Dendritic cell treated with granulocyte-macrophage colony-stimulating factor and Interleukin-4, amounts not matched to agents 40 ng/mL and 50 ng/mL, for 4 days (primary cell): ENCODE measurements at regions not wholly inside any gene's neighbourhood (a gene's known extent, or its start where the extent isn't known, plus 50 kb on each side); places are given as distances from the start of the nearest gene placed in this dataset.

Experiments used
- H3K27ac Mint-ChIP-seq: one replicate; pipeline ENCODE4 v1.8.0; 2022; ENCODE audit warnings: mild to moderate bottlenecking, mixed read lengths
- H3K27me3 Mint-ChIP-seq: one replicate; pipeline ENCODE4 v1.8.0; 2022; ENCODE audit warnings: mild to moderate bottlenecking, mixed read lengths
- H3K36me3 Mint-ChIP-seq: one replicate; pipeline ENCODE4 v1.8.0; 2022; ENCODE audit warnings: low read depth, mixed read lengths
- H3K4me1 Mint-ChIP-seq: one replicate; pipeline ENCODE4 v1.8.0; 2022; ENCODE audit warnings: low read depth, mixed read lengths
- H3K4me3 Mint-ChIP-seq: one replicate; pipeline ENCODE4 v1.8.0; 2022; ENCODE audit warnings: mild to moderate bottlenecking, moderate library complexity, mixed read lengths
- H3K9me3 Mint-ChIP-seq: one replicate; pipeline ENCODE4 v1.8.0; 2022; ENCODE audit warnings: mixed read lengths
- intact Hi-C: fragments of 100-400 bp; cut with micrococcal nuclease; formaldehyde crosslinking; loops from one replicate; pipeline ENCODE4 v1.15.0; 2022

GRCh38 chr2:240291337-240292034, 144.0 kb upstream of the GPC1 start:
- Mint-ChIP-seq H3K27me3 (no peaks in the 10 kb centered on the region), H3K4me3 (no peak overlapping the region), H3K36me3 (no peaks in the 10 kb centered on the region), H3K9me3 (no peaks in the 10 kb centered on the region), H3K27ac (no peak overlapping the region), H3K4me1 (no peaks in the 10 kb centered on the region)
- intact Hi-C loops: no loop called here

- Mint-ChIP-seq H3K9me3 (no peaks in the 10 kb centered on the region), H3K36me3 (no peaks in the 10 kb centered on the region), H3K4me1 (no peaks in the 10 kb centered on the region), H3K27ac (no peak overlapping the region), H3K27me3 (no peaks in the 10 kb centered on the region), H3K4me3 (no peak overlapping the region)
- intact Hi-C loops: no loop called here
Observed at GRCh38 chr2:240292035-240292574, 143.4 kb upstream of the GPC1 start.

- no peaks in the 10 kb centered on the region for H3K27me3 Mint-ChIP-seq
Observed at GRCh38 chr2:240292619-240293525, 142.6 kb upstream of the GPC1 start.

GRCh38 chr2:240293557-240294461, 141.7 kb upstream of the GPC1 start:
- H3K27ac Mint-ChIP-seq: no peak overlapping the region
- H3K27me3 Mint-ChIP-seq: no peaks in the 10 kb centered on the region
- no peak overlapping the region for H3K4me3 Mint-ChIP-seq
- H3K36me3 Mint-ChIP-seq: no peaks in the 10 kb centered on the region
- no peaks in the 10 kb centered on the region for H3K9me3 Mint-ChIP-seq
- no peaks in the 10 kb centered on the region for H3K4me1 Mint-ChIP-seq
- intact Hi-C loops: no loop called here

More at GRCh38 chr2:240292619-240293525, 142.6 kb upstream of the GPC1 start:
- H3K4me1 Mint-ChIP-seq: no peaks in the 10 kb centered on the region
- H3K4me3 Mint-ChIP-seq: no peak overlapping the region
- no peaks in the 10 kb centered on the region for H3K9me3 Mint-ChIP-seq
- intact Hi-C loops: no loop called here
- H3K36me3 Mint-ChIP-seq: no peaks in the 10 kb centered on the region
- H3K27ac Mint-ChIP-seq: no peak overlapping the region

GRCh38 chr2:240294514-240294913, 140.9 kb upstream of the GPC1 start:
- no peaks in the 10 kb centered on the region for H3K4me1 Mint-ChIP-seq
- intact Hi-C loops: no loop called here
- no peaks in the 10 kb centered on the region for H3K36me3 Mint-ChIP-seq
- no peak overlapping the region for H3K27ac Mint-ChIP-seq
- no peaks in the 10 kb centered on the region for H3K27me3 Mint-ChIP-seq
- H3K4me3 Mint-ChIP-seq: no peak overlapping the region
- H3K9me3 Mint-ChIP-seq: no peaks in the 10 kb centered on the region

- Mint-ChIP-seq H3K36me3 (no peaks in the 10 kb centered on the region), H3K4me3 (no peak overlapping the region), H3K27me3 (no peaks in the 10 kb centered on the region), H3K4me1 (no peaks in the 10 kb centered on the region), H3K27ac (no peak overlapping the region), H3K9me3 (no peaks in the 10 kb centered on the region)
- intact Hi-C loops: no loop called here
Observed at GRCh38 chr2:240295256-240296103, 140.0 kb upstream of the GPC1 start.

GRCh38 chr2:240296104-240296406, 139.4 kb upstream of the GPC1 start:
- H3K4me3 Mint-ChIP-seq: no peak overlapping the region
- no peaks in the 10 kb centered on the region for H3K27me3 Mint-ChIP-seq
- intact Hi-C loops: no loop called here
- no peaks in the 10 kb centered on the region for H3K36me3 Mint-ChIP-seq
- H3K4me1 Mint-ChIP-seq: no peaks in the 10 kb centered on the region
- no peaks in the 10 kb centered on the region for H3K9me3 Mint-ChIP-seq
- no peak overlapping the region for H3K27ac Mint-ChIP-seq

GRCh38 chr2:240296476-240297255, 138.8 kb upstream of the GPC1 start:
- Mint-ChIP-seq H3K27ac (no peak overlapping the region), H3K36me3 (no peaks in the 10 kb centered on the region), H3K4me3 (no peak overlapping the region), H3K4me1 (no peaks in the 10 kb centered on the region), H3K9me3 (no peaks in the 10 kb centered on the region), H3K27me3 (peaks cover 2% of the 10 kb centered on the region)
- intact Hi-C loops: no loop called here

- H3K9me3 Mint-ChIP-seq: no peaks in the 10 kb centered on the region
- H3K36me3 Mint-ChIP-seq: no peaks in the 10 kb centered on the region
- no peak overlapping the region for H3K27ac Mint-ChIP-seq
- no peaks in the 10 kb centered on the region for H3K4me1 Mint-ChIP-seq
- intact Hi-C loops: no loop called here
- H3K27me3 Mint-ChIP-seq: peaks cover 2% of the 10 kb centered on the region
- H3K4me3 Mint-ChIP-seq: no peak overlapping the region
Observed at GRCh38 chr2:240297256-240298116, 138.0 kb upstream of the GPC1 start.

- Mint-ChIP-seq H3K36me3 (no peaks in the 10 kb centered on the region), H3K27ac (no peak overlapping the region), H3K4me3 (no peak overlapping the region), H3K4me1 (no peaks in the 10 kb centered on the region), H3K27me3 (peaks cover 2% of the 10 kb centered on the region), H3K9me3 (no peaks in the 10 kb centered on the region)
- intact Hi-C loops: no loop called here
Observed at GRCh38 chr2:240298117-240298790, 137.2 kb upstream of the GPC1 start.

GRCh38 chr2:240298803-240299709, 136.4 kb upstream of the GPC1 start:
- Mint-ChIP-seq H3K9me3 (no peaks in the 10 kb centered on the region), H3K4me3 (no peak overlapping the region), H3K27me3 (peaks cover 8% of the 10 kb centered on the region), H3K27ac (no peak overlapping the region), H3K36me3 (no peaks in the 10 kb centered on the region), H3K4me1 (no peaks in the 10 kb centered on the region)
- intact Hi-C loops: no loop called here
